PC-3 (cell line): ENCODE measurements at regions not wholly inside any gene's neighbourhood (a gene's known extent, or its start where the extent isn't known, plus 50 kb on each side); places are given as distances from the start of the nearest gene placed in this dataset.

Experiments used
- ATAC-seq: fragments of 200-7000 bp; cut with Tn5 transposase; 2 replicates; pipeline ENCODE4 v1.9.1; 2020; ENCODE audit warnings: mild to moderate bottlenecking, moderate library complexity
- BruUV-seq: library from RNA; stranded (reverse); fragments of 400-500 nt; replicated peaks from 2 replicates; lab custom pipeline; 2021; lab: Mats Ljungman, UMichigan
- CTCF ChIA-PET: fragments of 300-600 bp; sonication (Branson Sonifier 250); formaldehyde crosslinking; loops from one replicate; lab custom pipeline; 2022; ENCODE audit warnings: antibody characterized with exemption; lab: Charles Lee
- POLR2A ChIA-PET: fragments of 300-600 bp; sonication (Branson Sonifier 250); formaldehyde crosslinking; loops from one replicate; lab custom pipeline; 2022; ENCODE audit warnings: antibody characterized with exemption; ENCODE audit not compliant: unreplicated experiment; lab: Charles Lee
- DNase-seq: peaks from one replicate; pipeline ENCODE4 v3.0.0-alpha.2; 2015
- H2AFZ ChIP-seq: fragments of 300-600 bp; sonication (generic); 2 replicates; pipeline ENCODE4 v1.6.0; 2016; ENCODE audit warnings: antibody characterized with exemption, low read length
- H3F3A ChIP-seq: fragments of 300-600 bp; sonication (generic); one replicate; pipeline ENCODE4 v1.6.0; 2017; ENCODE audit warnings: antibody characterized with exemption, low read length, control low read depth, mild to moderate bottlenecking; ENCODE audit not compliant: unreplicated experiment
- H3K27ac ChIP-seq: fragments of 300-600 bp; sonication (generic); 2 replicates; pipeline ENCODE4 v1.5.1; 2016; ENCODE audit warnings: mild to moderate bottlenecking, low read length
- H3K27me3 ChIP-seq: fragments of 300-600 bp; sonication (generic); 2 replicates; pipeline ENCODE4 v1.6.1; 2016; ENCODE audit warnings: low read length, mixed read lengths
- H3K36me3 ChIP-seq: fragments of 300-600 bp; sonication (generic); 2 replicates; pipeline ENCODE4 v1.6.1; 2016; ENCODE audit warnings: low read depth, mixed run types, low read length, mixed read lengths
- H3K4me1 ChIP-seq: fragments of 300-600 bp; sonication (generic); 2 replicates; pipeline ENCODE4 v1.5.1; 2016; ENCODE audit warnings: low read length; ENCODE audit not compliant: insufficient read depth
- H3K4me2 ChIP-seq: fragments of 300-600 bp; sonication (generic); 2 replicates; pipeline ENCODE4 v1.6.0; 2016; ENCODE audit warnings: low read length
- H3K4me3 ChIP-seq: fragments of 300-600 bp; sonication (generic); 2 replicates; pipeline ENCODE4 v1.5.1; 2016; ENCODE audit warnings: mild to moderate bottlenecking, low read length, mixed read lengths
- H3K79me2 ChIP-seq: fragments of 300-600 bp; sonication (generic); 2 replicates; pipeline ENCODE4 v1.6.1; 2017; ENCODE audit warnings: low read length, mixed read lengths
- H3K9ac ChIP-seq: fragments of 300-600 bp; sonication (generic); 2 replicates; pipeline ENCODE4 v1.6.0; 2016; ENCODE audit warnings: mild to moderate bottlenecking, low read length
- H3K9me2 ChIP-seq: fragments of 300-600 bp; sonication (generic); replicated peaks from 2 replicates; pipeline ENCODE4 v1.6.1; 2016; ENCODE audit warnings: mixed run types, low read length, mixed read lengths
- H3K9me3 ChIP-seq: fragments of 300-600 bp; sonication (generic); 2 replicates; pipeline ENCODE4 v1.6.1; 2016; ENCODE audit warnings: low read length, mixed read lengths
- H4K20me1 ChIP-seq: fragments of 300-600 bp; sonication (generic); 2 replicates; pipeline ENCODE4 v1.6.1; 2016; ENCODE audit warnings: low read length, mixed read lengths
- CTCF ChIP-seq: fragments of 300-600 bp; sonication (generic); conservative IDR thresholded peaks from 2 replicates; pipeline ENCODE4 v1.5.1; 2017; ENCODE audit warnings: antibody characterized with exemption, low read depth, mild to moderate bottlenecking, low read length
- EZH2 ChIP-seq: fragments of 300-600 bp; sonication (generic); IDR thresholded peaks from one replicate; pipeline ENCODE4 v1.6.1; 2017; ENCODE audit warnings: antibody characterized with exemption, mild to moderate bottlenecking, low read length; ENCODE audit not compliant: unreplicated experiment
- EZH2phosphoT487 ChIP-seq: fragments of 300-600 bp; sonication (generic); IDR thresholded peaks from 2 replicates; pipeline ENCODE4 v1.6.1; 2018; ENCODE audit warnings: mild to moderate bottlenecking, antibody characterized with exemption, low read length, borderline replicate concordance
- intact Hi-C: fragments of 100-400 bp; cut with micrococcal nuclease; formaldehyde crosslinking; loops from 2 replicates; pipeline ENCODE4 v1.9.0; 2023

- H3K27ac ChIP-seq, result no peak overlapping the region
- intact Hi-C loops, result no loop called here
- no peaks in the 10 kb centered on the region for H3K9me2 ChIP-seq
- peak; percentile 65 for ATAC-seq
- H3K79me2 ChIP-seq, result no peaks in the 10 kb centered on the region
- H3K9ac ChIP-seq, result no peak overlapping the region
- no TSS peak for BruUV-seq
- H3K9me3 ChIP-seq, result no peaks in the 10 kb centered on the region
- peak; percentile 87 for DNase-seq
- H2AFZ ChIP-seq, result no peak overlapping the region
- H3K36me3 ChIP-seq, result no peaks in the 10 kb centered on the region
- no peak overlapping the region for H3K4me3 ChIP-seq
- ChIA-PET POLR2A (no interaction called here), CTCF (no interaction called here)
- H4K20me1 ChIP-seq, result no peaks in the 10 kb centered on the region; the same call in 1 of the 2 replicates
- H3F3A ChIP-seq, result no peaks in the 10 kb centered on the region
- H3K4me2 ChIP-seq, result peak overlapping the region; percentile 47
- H3K4me1 ChIP-seq, result peaks cover 18% of the 10 kb centered on the region
- no peak for TF ChIP-seq EZH2
- TF ChIP-seq EZH2phosphoT487, result no peak
- no peak for TF ChIP-seq CTCF
- H3K27me3 ChIP-seq, result peaks cover 45% of the 10 kb centered on the region
Measured at GRCh38 chr2:102967451-102967850, 205.6 kb downstream of the TMEM182 start.

GRCh38 chr2:102968375-102968774 is 206.5 kb downstream of the TMEM182 start:
- DNase-seq (no peak), ATAC-seq (no peak)
- Histone ChIP-seq H3F3A (no peaks in the 10 kb centered on the region), H3K27ac (no peak overlapping the region), H2AFZ (no peak overlapping the region), H3K4me2 (no peak overlapping the region), H4K20me1 (no peaks in the 10 kb centered on the region; the same call in 1 of the 2 replicates), H3K9me2 (no peaks in the 10 kb centered on the region), H3K27me3 (peaks cover 40% of the 10 kb centered on the region), H3K4me3 (no peak overlapping the region), H3K4me1 (peaks cover 18% of the 10 kb centered on the region), H3K79me2 (no peaks in the 10 kb centered on the region), H3K9me3 (no peaks in the 10 kb centered on the region), H3K9ac (no peak overlapping the region), H3K36me3 (no peaks in the 10 kb centered on the region)
- CTCF ChIA-PET, result no interaction called here
- no peak for TF ChIP-seq EZH2phosphoT487
- intact Hi-C loops, result no loop called here
- no TSS peak for BruUV-seq
- POLR2A ChIA-PET, result no interaction called here

GRCh38 chr2:102971701-102972100 is 209.9 kb downstream of the TMEM182 start:
- ChIA-PET CTCF (no interaction called here), POLR2A (no interaction called here)
- Histone ChIP-seq H4K20me1 (no peaks in the 10 kb centered on the region; the same call in 1 of the 2 replicates), H3K9me3 (no peaks in the 10 kb centered on the region), H3K4me2 (no peak overlapping the region), H3K79me2 (no peaks in the 10 kb centered on the region), H3K9me2 (no peaks in the 10 kb centered on the region), H3F3A (no peaks in the 10 kb centered on the region), H3K27ac (no peak overlapping the region), H3K4me3 (no peak overlapping the region), H3K9ac (no peak overlapping the region), H2AFZ (no peak overlapping the region), H3K27me3 (peaks cover 43% of the 10 kb centered on the region), H3K36me3 (no peaks in the 10 kb centered on the region), H3K4me1 (peaks cover 13% of the 10 kb centered on the region)
- intact Hi-C loops, result no loop called here
- DNase-seq (no peak), ATAC-seq (no peak)
- no TSS peak for BruUV-seq
- TF ChIP-seq EZH2, result no peak
- TF ChIP-seq EZH2phosphoT487, result no peak
- no peak for TF ChIP-seq CTCF
